Renal pelvis (tissue), 1 donor: ENCODE measurements at regions not wholly inside any gene's neighbourhood (a gene's known extent, or its start where the extent isn't known, plus 50 kb on each side); places are given as distances from the start of the nearest gene placed in this dataset.
"Not testable (repeated sequence)": the region's sequence is repeated elsewhere in the genome, so short reads cannot be mapped to it uniquely, and the experiment has no call there.

Experiments
- DNase-seq: peaks from one replicate; pipeline ENCODE4 v3.0.0-alpha.2; 2013

DNA sequence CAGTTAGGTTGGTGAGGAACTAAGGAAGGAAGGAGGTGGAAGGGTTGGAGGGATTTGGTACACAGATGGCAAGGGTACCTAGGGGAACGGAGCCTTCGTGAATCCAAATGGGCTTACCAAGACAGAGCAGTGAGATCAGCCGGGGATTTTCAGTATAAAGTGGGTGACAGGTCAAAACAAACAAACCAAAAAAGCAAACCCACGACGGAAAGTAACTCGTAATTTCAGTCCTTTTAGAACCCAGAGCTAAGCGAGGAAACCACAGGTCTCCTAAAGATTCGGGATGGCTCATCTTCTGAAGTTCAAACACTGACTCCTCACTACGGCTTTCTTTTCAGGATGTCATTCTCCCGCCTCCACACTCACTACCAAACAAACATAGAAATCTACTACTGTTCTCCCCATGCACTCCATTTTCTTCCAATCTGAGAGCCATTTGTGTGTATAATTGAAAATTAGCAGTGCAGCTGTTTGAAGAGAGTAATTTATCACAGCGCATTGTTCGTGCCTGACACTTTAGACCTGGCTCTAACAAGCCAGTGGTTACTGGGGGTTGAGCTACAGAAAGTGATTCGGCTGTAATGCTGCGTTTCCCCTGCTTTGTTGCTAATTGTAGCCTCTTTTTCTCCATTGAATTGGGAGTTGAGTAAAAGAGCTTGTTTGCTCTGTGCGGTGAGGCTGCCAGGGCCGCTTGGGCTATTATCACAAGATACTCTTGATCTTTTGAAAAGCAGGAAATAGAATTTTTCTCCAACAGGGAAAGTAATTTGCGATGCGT lies 64.7 kb upstream of the CCDC39 start:
- DNase-seq = peak; percentile 4

DNA sequence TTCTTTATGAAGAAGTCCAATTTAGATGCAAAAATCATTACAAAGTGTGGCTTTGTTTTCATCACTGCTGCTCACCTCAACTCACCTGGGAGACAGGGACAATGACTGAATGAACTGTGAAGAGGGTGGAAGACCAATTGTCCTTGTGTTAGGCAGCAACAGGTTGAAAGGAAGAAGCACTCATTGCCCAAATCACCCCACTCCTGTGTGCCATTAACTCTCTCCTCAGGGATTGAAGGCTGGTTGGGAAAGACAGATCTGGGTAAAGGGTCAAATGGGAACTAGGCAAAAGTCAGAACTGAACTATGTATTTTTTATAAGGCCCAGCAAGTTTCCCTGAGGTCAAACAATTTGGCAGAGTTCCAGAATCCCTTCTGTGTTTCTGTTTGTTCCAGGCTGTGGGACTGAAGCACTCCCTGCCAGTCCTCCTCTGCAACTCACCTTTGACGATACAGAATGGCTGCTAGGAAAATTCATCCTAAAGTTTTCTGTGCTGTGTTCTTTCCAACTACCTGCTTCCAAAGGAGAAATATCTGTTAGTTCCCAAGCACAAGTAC lies 68.6 kb upstream of the CCDC39 start:
- DNase-seq = no peak

DNA sequence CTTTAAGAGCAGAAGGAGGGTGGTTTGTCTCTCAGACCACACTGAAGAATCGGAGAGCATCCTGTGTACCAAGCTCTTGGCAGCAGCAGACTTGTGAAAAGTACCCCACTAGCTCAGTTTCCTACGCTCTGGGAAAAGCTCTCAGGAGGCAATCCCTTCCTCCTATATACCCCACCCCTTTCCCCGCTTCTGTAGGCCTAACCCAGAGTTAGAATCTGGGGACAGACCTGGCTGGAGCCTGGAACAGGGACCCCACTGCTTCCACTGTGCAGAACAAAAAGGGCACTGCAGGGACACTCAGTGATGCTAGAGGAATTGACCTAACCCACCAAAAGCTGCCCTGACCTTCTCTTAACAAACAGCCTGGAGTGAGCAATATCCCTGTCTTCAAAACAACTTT lies 70.0 kb upstream of the CCDC39 start:
- no peak for DNase-seq

DNA sequence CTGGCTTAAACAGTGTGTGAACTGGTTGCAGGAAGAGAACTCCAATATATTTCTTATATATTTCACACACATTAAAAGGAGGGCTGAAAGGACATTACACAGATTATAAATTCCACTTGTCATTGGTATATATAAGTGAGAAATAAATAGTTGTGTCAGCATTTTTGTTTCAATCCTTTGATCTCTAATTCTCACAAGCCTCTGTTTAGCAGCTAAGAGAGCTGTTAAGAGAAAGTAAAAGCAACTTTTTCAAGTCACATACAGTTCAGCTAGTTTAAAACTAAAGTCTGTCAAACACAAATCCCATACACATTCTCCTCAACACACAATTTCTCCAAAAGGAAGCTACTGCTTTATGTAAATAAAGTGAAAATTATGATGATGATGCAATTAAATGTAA lies 70.5 kb upstream of the CCDC39 start:
- DNase-seq = no peak

DNA sequence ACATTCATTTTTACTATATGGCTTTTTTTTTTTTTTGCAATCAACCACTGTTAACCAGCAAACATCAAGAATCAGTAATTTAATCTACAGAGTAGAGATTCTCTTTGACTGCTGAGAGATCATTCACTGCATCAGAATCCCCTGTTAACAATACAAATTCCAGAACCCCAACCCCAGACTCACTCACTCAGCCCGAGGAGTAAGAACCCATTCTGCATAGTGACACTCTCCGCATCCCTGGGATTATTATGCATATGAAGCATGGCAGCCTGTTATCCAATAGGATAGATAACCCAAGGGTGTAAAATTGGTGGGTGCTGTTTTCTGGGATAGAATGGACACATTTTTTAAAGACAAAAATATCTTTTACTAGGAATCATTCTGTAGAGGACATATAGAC lies 76.3 kb upstream of the CCDC39 start:
- DNase-seq = no peak

DNA sequence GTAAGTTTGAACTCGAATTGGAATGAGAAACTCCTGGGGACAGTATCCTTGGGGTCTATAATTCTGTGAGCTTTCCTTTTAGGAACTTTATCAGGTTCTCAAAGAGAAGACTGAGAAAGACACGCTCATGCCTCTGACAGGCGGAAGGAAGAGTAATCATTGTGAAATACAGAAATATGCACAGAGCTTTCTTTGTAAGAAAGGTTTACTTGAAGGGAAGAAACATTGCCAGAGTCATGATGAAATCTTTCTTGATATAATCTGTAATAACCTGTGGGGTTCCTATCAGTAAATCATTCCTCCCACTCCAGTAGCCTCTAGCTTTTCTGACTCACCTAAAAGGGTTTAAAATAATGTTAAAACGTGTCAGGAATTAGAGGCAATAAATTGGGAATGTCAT lies 83.6 kb upstream of the CCDC39 start:
- DNase-seq = no peak

DNA sequence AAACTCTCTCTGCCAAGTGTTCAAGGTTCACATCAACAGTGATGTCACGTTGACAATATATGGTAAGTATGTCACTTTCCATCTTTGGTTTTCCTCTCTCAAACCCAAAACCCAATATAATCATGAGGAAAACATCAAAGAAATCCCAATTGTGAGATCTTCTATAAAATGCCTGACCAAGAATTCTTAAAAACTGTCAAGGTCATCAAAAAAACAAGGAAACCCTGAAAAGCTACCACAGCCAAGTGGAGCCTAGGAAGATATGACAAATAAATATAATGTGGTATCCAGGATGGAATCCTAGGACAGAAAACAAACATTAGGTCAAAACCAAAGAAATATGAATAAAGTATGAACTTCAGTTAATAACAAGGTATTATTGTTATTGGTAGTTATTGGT lies 85.2 kb upstream of the CCDC39 start:
- DNase-seq = no peak

DNA sequence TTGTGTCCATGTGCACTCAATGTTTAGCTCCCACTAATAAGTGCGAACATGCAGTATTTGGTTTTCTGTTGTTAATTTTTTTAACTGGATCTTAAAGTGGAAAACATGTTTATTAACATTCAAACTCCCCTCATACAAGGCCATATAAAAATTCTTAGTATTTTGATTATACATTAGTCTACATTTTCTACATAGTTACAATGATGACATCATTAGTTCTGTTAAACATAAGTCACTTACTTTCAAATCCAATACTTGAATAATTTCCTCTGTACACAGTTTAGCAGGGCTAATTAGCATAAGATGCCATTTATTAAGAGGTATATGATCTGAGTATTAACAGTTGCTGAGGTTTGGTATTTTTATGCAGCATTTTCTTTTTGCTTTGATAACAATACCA lies 91.3 kb upstream of the CCDC39 start:
- DNase-seq = no peak

DNA sequence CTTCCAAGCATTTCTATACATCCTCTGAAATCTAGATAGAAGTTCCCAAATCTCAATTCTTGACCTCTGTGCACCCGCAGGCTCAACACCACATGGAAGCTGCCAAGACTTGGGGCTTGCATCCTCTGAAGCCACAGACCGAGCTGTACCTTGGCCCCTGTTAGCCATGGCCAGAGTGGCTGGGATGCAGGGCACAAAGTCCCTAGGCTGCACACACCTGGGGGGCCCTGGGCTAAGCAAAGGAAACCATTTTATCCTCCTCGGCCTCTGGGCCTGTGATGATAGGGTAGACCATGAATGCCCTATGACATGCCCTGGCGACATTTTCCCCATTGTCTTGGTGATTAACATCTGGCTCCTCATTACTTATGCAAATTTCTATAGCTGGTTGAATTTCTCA lies 97.1 kb upstream of the CCDC39 start:
- no peak for DNase-seq

DNA sequence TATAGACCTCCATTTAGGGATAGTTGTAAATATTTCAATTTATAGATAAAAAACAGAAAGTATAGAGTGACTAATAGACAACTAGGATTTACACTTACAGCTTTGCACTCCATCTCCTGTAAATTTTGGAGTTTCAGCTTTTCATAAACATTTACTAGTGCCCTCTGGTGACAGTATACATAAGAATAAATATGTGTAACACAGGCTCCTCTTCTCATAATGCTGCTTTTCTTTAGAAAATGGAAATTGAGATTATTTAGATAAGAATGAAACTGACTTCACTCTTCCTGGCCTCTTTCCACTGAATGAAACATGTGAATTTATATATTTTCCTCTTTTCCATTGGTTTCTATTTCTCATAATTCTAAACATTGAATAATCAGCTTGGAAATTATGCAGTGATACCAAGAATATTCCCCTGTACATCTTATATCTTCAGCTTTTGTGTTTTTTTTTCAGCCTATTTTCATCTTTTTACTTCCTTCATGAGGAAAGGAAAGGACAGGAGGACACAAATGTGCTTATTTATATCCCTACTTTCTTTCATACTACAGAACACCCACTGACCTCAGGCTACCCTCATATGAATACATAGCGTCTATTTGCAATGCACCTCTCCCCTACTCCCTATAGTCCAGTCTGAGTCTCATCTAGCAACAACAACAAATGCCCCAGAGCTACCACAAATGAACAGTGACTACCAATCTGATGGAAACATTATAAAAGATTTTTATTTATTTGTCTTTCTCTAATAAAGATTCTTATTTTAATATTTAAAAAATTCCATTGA lies 103.1 kb upstream of the CCDC39 start:
- DNase-seq = no peak

DNA sequence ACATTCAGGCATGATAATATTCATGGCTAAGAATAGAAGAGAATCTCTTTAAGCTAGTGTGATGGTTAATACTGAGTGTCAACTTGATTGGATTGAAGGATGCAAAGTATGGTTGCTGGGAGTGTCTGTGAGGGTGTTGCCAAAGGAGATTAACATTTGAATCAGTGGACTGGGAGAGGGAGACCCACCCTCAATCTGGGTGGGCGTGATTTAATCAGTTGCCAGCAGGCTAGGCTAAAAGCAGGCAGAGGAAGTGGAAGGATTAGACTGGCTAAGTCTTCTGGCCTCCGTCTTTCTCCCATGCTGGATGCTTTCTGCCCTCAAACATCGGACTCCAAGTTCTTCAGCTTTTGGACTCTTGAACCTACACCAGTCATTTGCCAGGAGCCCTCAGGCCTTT lies 106.9 kb upstream of the CCDC39 start:
- not testable (repeated sequence) for DNase-seq

DNA sequence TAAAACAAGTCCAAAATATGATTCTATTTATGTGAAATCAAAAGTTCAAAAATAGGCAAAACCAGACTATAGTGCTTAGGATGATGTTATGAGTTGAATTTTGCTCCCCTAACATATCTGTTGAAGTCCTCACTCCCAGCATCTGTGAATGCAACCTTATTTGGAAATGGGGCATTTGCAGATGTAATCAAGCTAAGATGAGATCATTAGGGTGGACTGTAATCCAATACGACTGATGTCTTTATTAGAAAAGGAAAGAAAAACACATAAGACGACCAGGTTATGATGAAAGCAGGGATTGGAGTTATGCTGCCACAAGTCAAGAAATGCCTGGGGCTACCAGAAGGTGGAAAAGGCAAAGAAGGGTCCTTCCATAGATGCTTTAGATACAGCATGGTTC lies 110.5 kb upstream of the CCDC39 start:
- DNase-seq = no peak

DNA sequence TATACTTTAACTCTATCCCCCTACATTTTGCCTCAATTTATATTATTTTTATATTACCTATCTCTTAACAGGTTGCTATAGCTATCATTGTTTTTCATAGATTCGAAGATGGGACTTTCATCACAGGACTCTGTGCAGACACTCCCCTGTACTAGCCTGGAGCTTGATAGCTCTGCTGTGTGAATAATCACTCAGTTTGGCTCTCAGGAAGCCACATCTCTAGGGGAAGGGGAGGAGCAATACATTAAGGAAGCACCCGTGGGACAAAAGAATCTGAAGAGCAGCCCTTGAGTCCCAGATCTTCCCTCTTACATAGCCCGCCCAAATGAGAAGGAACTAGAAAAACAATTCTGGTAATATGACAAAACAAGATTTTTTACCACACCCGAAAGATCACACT lies 114.3 kb upstream of the FXR1 start:
- DNase-seq = no peak

DNA sequence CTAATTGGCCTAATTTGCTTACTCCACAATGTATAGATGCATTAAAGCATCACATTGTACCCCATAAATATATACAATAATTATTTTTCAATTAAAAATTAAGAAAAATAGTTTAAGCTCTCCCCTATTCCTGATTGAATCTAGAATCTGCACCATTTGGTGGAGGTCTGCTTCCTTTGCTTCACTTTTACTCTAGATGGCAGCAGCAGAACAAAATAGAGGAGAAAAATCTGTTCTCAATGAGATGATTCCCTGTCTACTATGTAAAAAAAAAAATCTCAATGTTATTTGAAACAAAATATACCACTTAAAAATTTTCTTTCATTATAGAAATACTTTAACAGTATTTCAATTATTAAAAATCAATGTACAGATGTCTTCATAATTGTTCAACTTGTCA lies 109.6 kb upstream of the FXR1 start:
- peak; percentile 7 for DNase-seq

DNA sequence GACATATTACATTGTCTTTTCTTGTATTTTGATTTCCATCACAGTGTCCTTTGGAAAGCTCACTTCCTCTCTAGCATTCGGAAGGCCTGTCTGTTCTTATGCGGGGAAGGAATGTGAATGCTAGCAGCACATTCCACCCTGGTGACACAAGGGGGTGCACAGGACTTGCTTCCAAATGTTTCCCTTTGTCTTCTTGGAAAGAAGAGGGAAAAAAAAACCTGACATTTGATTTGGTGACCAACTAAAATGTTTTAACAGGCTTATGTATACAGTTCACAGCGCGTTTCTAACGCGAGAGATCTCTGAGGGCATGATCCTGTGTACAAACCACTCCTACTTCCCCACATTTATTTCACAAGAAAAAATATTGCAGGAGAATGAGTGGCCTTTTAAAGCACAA lies 107.6 kb upstream of the FXR1 start:
- DNase-seq = peak; percentile 57

DNA sequence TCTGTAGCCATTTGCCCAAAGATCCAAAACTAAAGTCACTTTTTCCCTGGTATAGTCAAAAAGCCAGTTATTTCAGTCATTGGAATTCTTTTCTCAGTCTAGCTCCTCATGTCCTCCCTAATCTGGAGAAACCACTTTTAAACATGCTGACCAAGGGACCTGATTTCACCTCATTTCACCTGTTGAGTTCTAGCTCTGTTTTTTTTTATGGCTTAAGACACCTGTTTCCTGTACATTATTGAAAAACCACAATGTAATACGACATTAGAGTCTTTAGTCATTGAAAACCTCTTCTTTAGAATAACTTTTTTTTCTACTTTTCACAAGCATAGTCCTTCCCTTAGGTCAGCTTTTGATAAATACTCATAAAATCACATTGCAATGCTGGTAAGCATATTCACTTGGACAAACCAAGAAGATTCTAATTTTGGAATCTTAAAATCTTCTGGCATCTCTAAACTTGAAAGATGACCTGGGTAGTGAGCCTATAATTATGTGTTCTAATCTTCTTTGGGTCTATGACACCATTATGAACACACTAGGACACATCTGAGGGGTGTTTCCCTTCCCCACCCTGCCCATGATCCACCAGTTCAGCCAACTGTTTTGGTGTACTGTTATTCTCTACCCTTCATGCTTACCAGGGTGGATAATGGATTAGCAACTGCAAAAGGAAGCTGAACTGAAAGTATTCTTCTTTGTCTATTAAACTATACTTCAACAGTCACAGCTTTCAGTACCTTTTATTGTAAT lies 103.5 kb upstream of the FXR1 start:
- DNase-seq = no peak

DNA sequence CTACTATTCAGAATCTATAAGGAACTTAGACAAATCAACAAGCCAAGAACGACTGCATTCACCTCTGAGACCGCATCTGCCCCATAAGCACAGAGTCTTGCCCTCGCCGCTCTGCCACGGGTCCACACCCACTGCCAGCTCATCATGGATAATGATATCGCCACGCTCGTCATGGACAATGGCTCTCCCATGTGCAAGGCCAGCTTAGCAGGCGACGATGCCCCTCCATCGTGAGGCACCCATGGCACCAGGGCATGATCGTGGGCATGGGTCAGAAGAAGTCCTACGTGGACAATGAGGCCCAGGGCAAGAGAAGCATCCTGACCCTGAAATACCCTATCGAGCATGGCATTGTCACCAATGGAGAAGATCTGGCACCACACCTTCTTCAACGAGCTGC lies 92.1 kb upstream of the FXR1 start:
- DNase-seq = no peak

DNA sequence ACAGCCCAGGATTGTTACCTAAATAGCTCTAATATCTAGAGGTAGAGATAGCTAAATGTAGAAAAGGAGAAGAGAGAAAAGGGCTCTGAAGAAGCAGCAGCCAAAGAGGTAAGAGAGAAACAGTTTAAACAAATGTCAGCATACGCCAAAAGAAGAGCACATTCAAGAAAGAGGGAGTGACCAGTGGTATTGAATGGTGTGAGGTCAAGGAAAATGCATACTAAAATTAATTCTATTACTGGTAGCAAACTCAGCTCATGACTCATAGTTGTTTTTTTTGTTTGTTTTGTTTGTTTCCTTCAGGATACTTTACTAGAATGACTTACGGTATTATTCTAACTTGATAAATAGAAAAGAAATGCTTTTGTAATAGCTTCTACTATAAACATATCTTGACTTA lies 86.5 kb upstream of the FXR1 start:
- DNase-seq = no peak

DNA sequence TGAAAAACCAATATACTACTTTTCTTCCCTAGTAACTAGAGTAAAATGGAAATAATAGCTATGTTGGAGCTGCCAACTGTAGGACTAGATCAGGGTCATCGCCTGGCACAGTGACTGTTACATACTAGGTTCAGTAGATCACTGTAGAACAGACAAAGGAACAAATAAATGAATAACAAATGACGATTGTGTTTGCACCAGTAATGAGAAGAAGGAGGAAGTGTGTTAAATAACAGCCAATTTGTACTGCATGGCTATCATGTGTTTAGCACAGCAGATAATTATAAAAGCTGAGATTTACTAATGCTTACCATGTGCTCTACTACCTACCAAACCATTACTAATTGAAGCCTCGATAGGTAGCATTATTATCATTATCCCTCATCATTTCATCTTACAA lies 85.3 kb upstream of the FXR1 start:
- no peak for DNase-seq

DNA sequence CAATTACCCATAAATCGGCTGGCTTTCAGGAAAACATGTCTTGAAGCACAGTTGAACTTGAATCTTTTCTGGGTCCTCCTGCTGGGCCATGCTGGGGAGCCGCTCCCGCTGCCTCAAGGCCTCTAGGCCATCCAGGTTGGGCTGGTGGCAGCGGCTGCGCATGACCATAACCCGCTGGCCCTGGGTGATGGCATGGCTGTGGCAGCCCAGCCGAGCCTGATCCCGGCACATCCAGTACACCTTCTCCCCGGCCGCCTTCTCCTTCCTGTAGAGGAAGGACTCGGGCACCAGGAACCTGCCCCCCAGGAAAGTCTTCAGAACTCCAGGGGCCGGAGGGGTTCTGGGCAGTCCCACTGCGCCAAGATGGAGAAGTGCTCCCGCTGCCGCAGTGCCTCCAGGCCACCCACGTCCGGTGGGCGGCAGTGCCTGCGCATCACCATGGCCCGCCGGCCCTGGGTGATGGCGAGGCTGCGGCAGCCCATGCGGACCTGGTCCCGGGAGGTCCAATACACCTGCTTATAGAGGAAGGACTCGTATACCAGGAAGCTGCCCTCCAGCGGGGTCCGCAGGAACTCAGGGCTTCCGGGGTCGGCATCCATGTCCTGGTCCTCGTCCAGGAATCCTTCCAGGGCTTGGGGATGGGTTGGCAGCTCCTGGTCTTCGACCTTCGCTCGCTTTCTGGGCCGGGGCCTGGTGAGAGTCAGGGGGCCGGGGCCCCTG lies 84.3 kb upstream of the FXR1 start:
- no peak for DNase-seq

DNA sequence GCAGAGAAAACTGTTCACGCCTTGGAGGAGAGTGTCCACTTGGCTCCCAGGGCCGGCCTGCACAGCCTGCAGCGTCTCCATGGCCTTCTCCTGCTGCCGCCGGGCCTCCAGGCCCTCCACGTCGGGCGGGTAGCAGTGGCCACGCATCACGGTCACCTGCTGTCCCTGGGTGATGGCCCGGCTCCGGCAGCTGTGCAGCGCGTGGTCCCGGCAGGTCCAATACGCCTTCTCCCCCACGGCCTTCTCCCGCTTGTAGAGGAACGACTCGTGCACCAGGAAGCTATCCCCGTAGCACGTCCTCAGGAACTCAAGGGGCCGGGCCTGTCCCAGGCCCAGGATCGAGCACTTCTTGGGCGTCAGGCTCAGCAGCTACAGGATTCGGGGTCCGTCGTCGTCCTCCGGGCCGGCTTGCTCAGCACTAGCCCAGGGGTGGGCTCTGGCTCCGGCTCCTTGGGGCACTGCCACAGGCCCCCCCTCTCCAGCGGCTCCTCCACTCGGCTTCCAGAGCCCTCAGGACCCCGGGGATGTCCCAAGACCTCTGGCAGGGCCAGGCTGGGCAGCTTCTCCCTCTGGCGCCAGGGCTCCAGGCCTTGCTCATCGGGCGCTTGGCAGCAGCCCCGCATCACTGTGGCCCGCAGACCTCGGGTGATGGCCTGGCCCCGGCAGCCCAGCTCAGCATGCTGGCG lies 83.6 kb upstream of the FXR1 start:
- no peak for DNase-seq
